GM18951 (cell line): ENCODE measurements at regions not wholly inside any gene's neighbourhood (a gene's known extent, or its start where the extent isn't known, plus 50 kb on each side); places are given as distances from the start of the nearest gene placed in this dataset.
"Not testable (repeated sequence)": the region's sequence is repeated elsewhere in the genome, so short reads cannot be mapped to it uniquely, and the experiment has no call there.

Source experiments
- POLR2A ChIP-seq: IDR thresholded peaks from 4 replicates; pipeline ENCODE4 v1.6.1; 2011; ENCODE audit warnings: mild to moderate bottlenecking; ENCODE audit not compliant: insufficient read length, insufficient read depth; ENCODE audit errors: extremely low read depth
- in situ Hi-C: fragments of 300-500 bp; cut with MboI; formaldehyde crosslinking; loops from one replicate; pipeline ENCODE4 v1.12.0; 2022; ENCODE audit warnings: low sequenced_read_pairs, mixed read lengths, inconsistent platforms; ENCODE audit not compliant: unreplicated experiment

DNA sequence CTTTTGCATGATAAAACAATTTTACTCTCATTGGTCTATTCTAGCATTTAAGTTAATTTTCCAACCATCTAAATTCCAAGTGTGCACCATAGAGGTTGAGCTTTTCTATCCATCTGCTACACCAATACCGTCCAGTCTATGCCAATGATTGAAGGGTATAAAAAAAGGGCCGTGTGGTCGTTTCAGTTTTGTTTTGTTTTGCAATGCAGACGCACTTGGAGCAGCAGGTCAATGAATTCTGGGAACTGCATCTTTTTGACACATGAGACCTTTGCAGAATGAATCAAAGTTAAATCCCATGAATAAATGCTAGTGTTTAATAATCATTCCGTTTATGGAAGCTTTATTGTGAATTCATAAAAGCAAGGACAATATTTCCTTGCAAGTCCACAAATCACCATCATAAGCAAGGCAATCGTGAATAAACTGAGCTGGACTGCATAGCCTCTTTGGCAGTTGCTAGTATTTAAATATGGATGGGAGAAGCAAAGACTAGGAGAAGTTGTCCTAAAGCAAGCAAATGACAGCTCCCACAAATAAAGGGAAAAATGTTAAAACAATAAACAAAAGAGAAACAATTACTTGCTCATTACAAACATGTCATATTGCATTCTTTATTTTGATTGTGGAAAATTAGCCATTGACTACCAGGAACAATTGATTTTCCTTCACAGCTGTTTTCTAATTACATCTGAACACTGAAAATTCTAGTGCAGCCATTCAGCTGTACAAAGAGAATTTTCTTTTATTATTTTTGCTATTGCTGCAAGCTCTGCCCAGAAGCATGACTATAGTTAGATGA, 649.7 kb upstream of the GJE1 start:
- TF ChIP-seq POLR2A = no peak
- in situ Hi-C loops = no loop called here

DNA sequence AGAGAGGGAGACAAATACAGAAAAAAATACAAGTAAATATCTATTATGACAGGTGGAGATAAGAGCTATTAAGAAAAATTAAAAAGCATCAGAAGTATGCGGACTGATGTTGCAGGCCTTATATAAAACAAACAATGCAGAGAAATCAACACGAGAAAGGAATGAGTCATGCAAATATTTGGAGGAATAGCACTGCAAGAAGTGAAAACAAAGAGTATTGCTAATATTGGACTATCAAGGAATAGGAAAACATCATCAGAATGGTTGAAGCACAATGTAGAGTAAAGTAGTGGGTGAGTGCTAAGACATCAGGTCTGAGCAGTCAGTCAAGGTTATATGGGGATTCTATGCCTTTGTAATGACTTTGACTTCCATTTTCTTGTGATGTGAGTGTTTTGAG, 657.5 kb upstream of the GJE1 start:
- no peak for TF ChIP-seq POLR2A
- in situ Hi-C loops = no loop called here

GRCh38 chr6:141472162-141472928, 660.4 kb upstream of the GJE1 start:
- TF ChIP-seq POLR2A = no peak
- in situ Hi-C loops = no loop called here

GRCh38 chr6:141470810-141471209, 661.9 kb upstream of the GJE1 start:
- in situ Hi-C loops = no loop called here
- no peak for TF ChIP-seq POLR2A

GRCh38 chr6:141467881-141468280, 664.8 kb upstream of the GJE1 start:
- in situ Hi-C loops = no loop called here

DNA sequence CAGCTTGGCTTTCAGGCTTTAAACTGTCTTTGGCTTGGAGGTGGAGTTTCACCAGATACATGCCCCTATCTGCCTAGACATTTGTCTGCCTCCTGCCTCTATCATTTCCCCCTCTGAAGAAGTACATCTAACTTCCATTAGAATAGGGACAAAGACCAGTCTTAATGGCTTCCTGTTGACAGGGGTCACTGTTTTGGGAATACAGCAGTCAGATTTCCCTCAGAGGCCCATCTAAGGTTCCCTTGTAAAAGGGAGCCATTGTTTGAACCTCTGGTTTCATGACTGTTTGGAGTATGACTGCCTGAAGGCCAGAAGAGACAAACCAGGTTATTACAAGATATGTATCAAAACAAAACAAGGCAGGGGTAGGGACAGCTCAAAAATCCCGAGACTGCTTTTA, 665.7 kb upstream of the GJE1 start:
- in situ Hi-C loops = no loop called here
- no peak for TF ChIP-seq POLR2A

More at GRCh38 chr6:141467881-141468280, 664.8 kb upstream of the GJE1 start:
- TF ChIP-seq POLR2A = no peak

- TF ChIP-seq POLR2A = no peak
- in situ Hi-C loops = no loop called here
These were observed 667.8 kb upstream of the GJE1 start for GRCh38 chr6:141464896-141465295.

GRCh38 chr6:141464490-141464889, 668.2 kb upstream of the GJE1 start:
- no peak for TF ChIP-seq POLR2A
- in situ Hi-C loops = no loop called here

GRCh38 chr6:141463237-141463977, 669.3 kb upstream of the GJE1 start:
- no peak for TF ChIP-seq POLR2A
- in situ Hi-C loops = no loop called here

- no peak for TF ChIP-seq POLR2A
- in situ Hi-C loops = no loop called here
These were observed 671.8 kb upstream of the GJE1 start for GRCh38 chr6:141460743-141461484.

- in situ Hi-C loops = not testable (repeated sequence)
These were observed 672.5 kb upstream of the GJE1 start for GRCh38 chr6:141460245-141460644.

- in situ Hi-C loops = not testable (repeated sequence)
These were observed 674.7 kb upstream of the GJE1 start for GRCh38 chr6:141457984-141458383.

DNA sequence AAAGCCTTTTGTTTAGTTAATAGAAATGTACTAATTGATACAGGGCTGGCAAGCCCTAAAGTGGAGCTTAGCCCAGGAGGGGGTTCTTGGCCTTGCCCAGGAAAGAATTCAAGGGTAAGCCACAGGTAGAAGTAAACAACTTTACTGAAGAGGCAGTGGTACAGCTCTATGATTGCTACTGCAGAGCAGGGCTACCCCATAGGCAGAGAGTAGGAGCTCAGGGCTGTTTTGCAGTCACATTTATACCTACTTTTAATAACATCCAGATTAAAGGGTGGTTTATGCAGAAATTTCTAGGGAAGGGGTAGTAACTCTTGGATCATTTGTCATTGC, 680.4 kb upstream of the GJE1 start:
- TF ChIP-seq POLR2A = no peak
- in situ Hi-C loops = no loop called here
